PC-3 (cell line): ENCODE measurements at regions not wholly inside any gene's neighbourhood (a gene's known extent, or its start where the extent isn't known, plus 50 kb on each side); places are given as distances from the start of the nearest gene placed in this dataset.

Experiments
- CTCF ChIP-seq: fragments of 300-600 bp; sonication (generic); conservative IDR thresholded peaks from 2 replicates; pipeline ENCODE4 v1.5.1; 2017; ENCODE audit warnings: antibody characterized with exemption, low read depth, mild to moderate bottlenecking, low read length
- EZH2 ChIP-seq: fragments of 300-600 bp; sonication (generic); IDR thresholded peaks from one replicate; pipeline ENCODE4 v1.6.1; 2017; ENCODE audit warnings: antibody characterized with exemption, mild to moderate bottlenecking, low read length; ENCODE audit not compliant: unreplicated experiment
- EZH2phosphoT487 ChIP-seq: fragments of 300-600 bp; sonication (generic); IDR thresholded peaks from 2 replicates; pipeline ENCODE4 v1.6.1; 2018; ENCODE audit warnings: mild to moderate bottlenecking, antibody characterized with exemption, low read length, borderline replicate concordance

- TF ChIP-seq CTCF (no peak), EZH2 (no peak), EZH2phosphoT487 (no peak)
Measured at GRCh38 chr1:208467151-208467780, 223.1 kb upstream of the PLXNA2 start.
